BJ (cell line): ENCODE measurements at regions not wholly inside any gene's neighbourhood (a gene's known extent, or its start where the extent isn't known, plus 50 kb on each side); places are given as distances from the start of the nearest gene placed in this dataset.

Experiments
- CTCF ChIA-PET: fragments of 350-600 bp; formaldehyde crosslinking; extraction: SDS; loops from one replicate; lab custom pipeline; 2021; ENCODE audit warnings: antibody characterized with exemption, inconsistent platforms; lab: Yijun Ruan, JAX
- POLR2A ChIA-PET: fragments of 300-600 bp; sonication (Branson Sonifier 250); formaldehyde crosslinking; extraction: SDS; loops from one replicate; lab custom pipeline; 2021; ENCODE audit warnings: antibody characterized with exemption; lab: Charles Lee
- DNase-seq: peaks from one replicate; pipeline ENCODE4 v3.0.0-alpha.2; 2011; ENCODE audit warnings: low read depth
- H3K27me3 ChIP-seq: 2 replicates; pipeline ENCODE4 v1.6.0; 2011; ENCODE audit warnings: low read length; ENCODE audit not compliant: control insufficient read depth, insufficient read depth
- H3K36me3 ChIP-seq: 2 replicates; pipeline ENCODE4 v1.5.1; 2011; ENCODE audit warnings: low read length; ENCODE audit not compliant: control insufficient read depth, insufficient read depth
- H3K4me3 ChIP-seq: 2 replicates; pipeline ENCODE4 v1.5.1; 2011; ENCODE audit warnings: low read depth, mild to moderate bottlenecking, control low read depth, low read length
- CTCF ChIP-seq: IDR thresholded peaks from 2 replicates; pipeline ENCODE4 v1.5.1; 2011; ENCODE audit warnings: low read depth, mild to moderate bottlenecking, control low read depth, inconsistent platforms, low read length, moderate library complexity; ENCODE audit not compliant: insufficient read depth

- no peak for DNase-seq
- CTCF ChIA-PET, result interaction anchor here (0.6 to 1.6 kb wide), 4 partner anchors 8 to 281 kb away, joined by 3 to 7 read pairs (median 3); no protein-coding TSS in a partner anchor
- Histone ChIP-seq H3K36me3 (no peaks in the 10 kb centered on the region), H3K4me3 (no peak overlapping the region), H3K27me3 (no peaks in the 10 kb centered on the region)
- POLR2A ChIA-PET, result interaction anchor here (2.5 kb wide), 1 partner anchor 8 kb away, joined by 14 read pairs; no protein-coding TSS in a partner anchor
- TF ChIP-seq CTCF, result no peak
These were observed 130.3 kb upstream of the GLI2 start for GRCh38 chr2:120605231-120605935.

GRCh38 chr2:120606280-120606679, 129.4 kb upstream of the GLI2 start:
- TF ChIP-seq CTCF, result no peak
- CTCF ChIA-PET, result interaction anchor here (1.2 to 1.6 kb wide), 2 partner anchors 13 to 262 kb away, joined by 3 to 7 read pairs; no protein-coding TSS in a partner anchor
- Histone ChIP-seq H3K36me3 (no peaks in the 10 kb centered on the region), H3K27me3 (no peaks in the 10 kb centered on the region), H3K4me3 (no peak overlapping the region)
- POLR2A ChIA-PET, result interaction anchor here (1.1 kb wide), 1 partner anchor 9 kb away, joined by 8 read pairs; no protein-coding TSS in a partner anchor
- no peak for DNase-seq

GRCh38 chr2:120606931-120607330, 128.7 kb upstream of the GLI2 start:
- no peak for DNase-seq
- no peak overlapping the region for H3K4me3 ChIP-seq
- H3K27me3 ChIP-seq, result no peaks in the 10 kb centered on the region
- ChIA-PET CTCF (interaction anchor here (1.2 kb wide), 1 partner anchor 262 kb away, joined by 3 read pairs; no protein-coding TSS in a partner anchor), POLR2A (interaction anchor here (0.6 to 1.1 kb wide), 2 partner anchors 8 to 10 kb away, joined by 4 to 8 read pairs; no protein-coding TSS in a partner anchor)
- TF ChIP-seq CTCF, result no peak
- H3K36me3 ChIP-seq, result no peaks in the 10 kb centered on the region

GRCh38 chr2:120607506-120607905, 128.2 kb upstream of the GLI2 start:
- POLR2A ChIA-PET, result interaction anchor here (0.6 to 1.1 kb wide), 2 partner anchors 9 to 10 kb away, joined by 4 to 8 read pairs; no protein-coding TSS in a partner anchor
- no peak for DNase-seq
- no peak overlapping the region for H3K4me3 ChIP-seq
- no peaks in the 10 kb centered on the region for H3K27me3 ChIP-seq
- TF ChIP-seq CTCF, result no peak
- no peaks in the 10 kb centered on the region for H3K36me3 ChIP-seq
- CTCF ChIA-PET, result interaction anchor here (1.2 kb wide), 1 partner anchor 263 kb away, joined by 3 read pairs; no protein-coding TSS in a partner anchor

GRCh38 chr2:120607996-120608395, 127.7 kb upstream of the GLI2 start:
- Histone ChIP-seq H3K4me3 (no peak overlapping the region), H3K36me3 (no peaks in the 10 kb centered on the region), H3K27me3 (no peaks in the 10 kb centered on the region)
- DNase-seq, result no peak
- CTCF ChIA-PET, result no interaction called here
- POLR2A ChIA-PET, result no interaction called here
- TF ChIP-seq CTCF, result no peak
